Activated CD8-positive, alpha-beta memory T cell treated with anti-CD3 and anti-CD28 coated beads for 48 hours (primary cell): ENCODE measurements at regions not wholly inside any gene's neighbourhood (a gene's known extent, or its start where the extent isn't known, plus 50 kb on each side); places are given as distances from the start of the nearest gene placed in this dataset.

ENCODE experiments used
- DNase-seq, 3 experiments: peaks; one replicate each; pipeline ENCODE4 v3.0.0-alpha.2; 2020; ENCODE audit warnings: low read depth in 2 of 3, low spot score in 2 of 3

DNA sequence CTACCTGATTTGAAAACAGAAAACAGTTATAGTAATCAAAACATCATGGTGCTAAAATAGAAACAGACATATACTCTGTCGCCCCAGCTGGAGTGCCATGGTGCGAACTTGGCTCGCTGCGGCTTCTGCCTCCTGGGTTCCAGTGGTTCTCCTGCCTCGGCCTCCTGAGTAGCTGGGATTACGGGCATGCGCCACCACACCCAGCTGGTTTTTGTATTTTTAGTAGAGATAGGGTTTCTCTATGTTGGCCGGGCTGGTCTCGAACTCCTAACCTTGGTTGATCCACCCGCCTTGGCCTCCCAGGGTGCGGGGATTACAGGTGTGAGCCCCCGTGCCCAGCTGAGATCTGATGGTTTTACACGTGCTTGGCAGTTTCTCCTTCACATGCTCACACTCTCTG, 495.9 kb downstream of the ANXA1 start:
- no peak for DNase-seq

- no peak for DNase-seq
Measured at GRCh38 chr9:73649552-73649951, 497.9 kb downstream of the ANXA1 start.

- no peak for DNase-seq
Measured at GRCh38 chr9:73655363-73655762, 503.7 kb downstream of the ANXA1 start.

DNA sequence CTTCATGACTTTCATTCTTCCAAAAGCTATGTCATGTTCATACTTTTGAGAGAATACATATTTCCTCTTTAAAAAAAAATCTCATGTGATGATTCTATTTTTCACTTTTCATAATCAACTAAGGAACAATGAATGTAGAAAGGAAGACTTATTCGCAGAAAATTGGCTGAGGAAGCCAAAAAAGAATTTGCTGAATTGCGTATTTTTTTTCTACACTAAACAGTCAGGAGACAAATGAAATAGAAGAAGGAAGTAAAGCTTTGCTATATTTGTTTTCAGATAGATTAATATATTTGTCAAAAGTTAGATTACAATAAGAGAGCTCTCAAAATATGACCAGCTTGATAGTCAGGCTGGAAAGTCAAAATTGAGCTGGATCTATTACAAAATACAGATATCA, 504.2 kb downstream of the ANXA1 start:
- DNase-seq, result no peak

- DNase-seq, result no peak
Measured at GRCh38 chr9:73665253-73665652, 513.6 kb downstream of the ANXA1 start.

- no peak for DNase-seq
Measured at GRCh38 chr9:73667749-73668148, 516.1 kb downstream of the ANXA1 start.

GRCh38 chr9:73680831-73681230, 529.2 kb downstream of the ANXA1 start:
- no peak for DNase-seq

GRCh38 chr9:73682789-73683188, 531.1 kb downstream of the ANXA1 start:
- no peak for DNase-seq

DNA sequence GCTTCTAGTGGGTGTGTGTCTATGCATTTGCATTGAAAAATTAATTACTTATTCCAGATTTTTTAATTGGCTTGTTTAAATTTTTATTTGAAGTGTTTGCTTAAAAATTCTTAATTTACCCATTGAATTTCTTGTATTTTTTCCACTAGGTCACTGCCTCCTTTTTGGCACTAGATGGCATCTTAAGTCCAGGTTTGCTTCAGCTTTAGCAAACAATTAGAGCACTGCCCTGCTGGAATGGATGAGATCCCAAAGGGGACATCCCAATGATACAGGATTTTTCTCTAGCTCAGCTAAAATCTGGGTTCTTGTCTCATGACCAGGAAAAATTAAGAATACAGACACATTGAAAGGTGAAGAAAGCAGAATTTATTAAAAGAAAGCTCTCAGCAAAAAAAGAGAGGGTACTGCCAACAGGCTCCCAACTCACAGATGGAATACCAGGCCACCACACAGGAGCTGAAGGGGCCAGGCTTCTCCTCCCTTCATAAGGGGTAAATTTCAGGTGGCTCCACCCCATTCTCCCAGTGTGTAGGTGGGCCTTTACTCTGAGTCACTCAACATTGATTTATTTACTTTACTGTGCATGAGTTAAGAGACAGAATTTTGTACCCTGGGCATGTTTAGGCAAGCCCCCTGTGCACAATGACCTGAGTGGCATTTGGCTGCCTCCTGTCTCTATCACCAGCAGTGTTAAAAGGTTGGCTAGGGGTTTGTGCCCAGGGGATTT, 532.4 kb downstream of the ANXA1 start:
- no peak for DNase-seq

- DNase-seq, result no peak
Measured at GRCh38 chr9:73684601-73685000, 532.9 kb downstream of the ANXA1 start.

- no peak for DNase-seq
Measured at GRCh38 chr9:73685786-73686185, 534.1 kb downstream of the ANXA1 start.

- no peak for DNase-seq
Measured at GRCh38 chr9:73689051-73689870, 537.6 kb downstream of the ANXA1 start.

DNA sequence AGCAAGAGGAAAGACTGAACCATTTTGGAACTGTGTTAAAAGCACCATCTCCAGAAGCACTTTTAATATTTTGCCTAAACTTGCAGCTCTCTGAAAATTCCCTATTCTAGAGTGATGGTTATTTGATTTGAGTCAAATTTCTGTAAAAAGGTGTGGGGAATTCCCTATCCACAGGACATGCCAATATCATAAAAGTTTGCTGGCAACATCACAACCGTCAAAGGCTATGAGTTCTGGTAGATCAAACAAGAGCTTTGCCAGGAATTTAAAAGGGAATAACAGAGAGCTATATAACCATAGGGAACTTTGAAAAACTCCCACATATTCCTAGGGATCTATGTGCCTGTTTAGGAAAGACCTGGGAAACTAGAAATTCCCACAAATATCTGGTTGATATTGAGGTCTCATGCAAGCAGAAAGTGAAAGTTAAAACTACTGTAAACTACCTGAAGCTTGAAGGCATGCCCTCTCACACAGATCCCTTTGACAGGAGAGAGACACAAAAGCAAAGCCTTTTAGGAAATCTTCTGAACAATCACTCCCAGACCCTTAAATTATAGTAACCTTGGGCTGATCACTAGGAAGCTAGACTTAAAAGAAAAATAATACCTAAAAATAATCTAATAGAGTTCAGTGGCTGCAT, 549.9 kb downstream of the ANXA1 start:
- DNase-seq, result no peak

- no peak for DNase-seq
Measured at GRCh38 chr9:73714294-73714693, 562.6 kb downstream of the ANXA1 start.

DNA sequence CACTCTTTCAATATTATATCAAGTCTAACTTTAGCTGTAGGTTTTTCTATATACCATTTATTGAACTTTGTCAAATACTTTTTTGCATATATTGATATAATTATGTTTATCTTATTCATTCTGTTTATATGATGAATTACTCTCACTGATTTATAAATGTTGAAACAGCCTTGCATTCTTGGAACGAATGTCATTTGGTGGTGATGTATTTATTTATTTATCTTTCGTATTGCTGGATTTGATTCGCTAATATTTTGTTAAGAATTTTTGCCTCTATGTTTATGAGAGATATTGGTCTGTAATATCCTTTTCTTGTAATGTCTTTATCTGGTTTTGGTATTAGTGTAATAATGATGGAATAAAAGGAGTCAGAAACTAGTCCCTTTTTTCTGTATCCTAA, 563.9 kb downstream of the ANXA1 start:
- DNase-seq, result no peak

GRCh38 chr9:73719660-73720059, 568.0 kb downstream of the ANXA1 start:
- no peak for DNase-seq

GRCh38 chr9:73720601-73721000, 568.9 kb downstream of the ANXA1 start:
- no peak for DNase-seq

- no peak for DNase-seq
Measured at GRCh38 chr9:73736270-73736669, 584.6 kb downstream of the ANXA1 start.

- DNase-seq, result no peak
Measured at GRCh38 chr9:73738741-73739530, 587.3 kb downstream of the ANXA1 start.

DNA sequence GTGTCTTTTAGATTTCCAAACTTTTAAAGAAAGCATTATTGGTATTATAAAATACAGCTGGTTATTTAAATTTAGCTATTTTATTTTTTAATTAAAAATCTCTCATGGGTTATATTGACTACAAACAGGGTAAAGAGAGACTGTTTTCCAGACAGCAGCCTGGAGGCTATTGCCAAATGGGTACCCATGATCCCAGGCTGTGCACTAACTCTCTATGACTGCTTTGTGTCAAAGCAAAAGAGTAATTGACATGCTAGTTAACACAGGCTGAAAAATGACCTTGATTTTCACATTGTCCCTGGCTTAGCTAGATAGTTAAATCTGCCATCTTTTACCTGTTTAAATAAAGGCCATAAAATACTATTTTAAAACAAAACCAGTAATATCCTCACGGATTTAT, 589.7 kb downstream of the ANXA1 start:
- DNase-seq, result no peak

DNA sequence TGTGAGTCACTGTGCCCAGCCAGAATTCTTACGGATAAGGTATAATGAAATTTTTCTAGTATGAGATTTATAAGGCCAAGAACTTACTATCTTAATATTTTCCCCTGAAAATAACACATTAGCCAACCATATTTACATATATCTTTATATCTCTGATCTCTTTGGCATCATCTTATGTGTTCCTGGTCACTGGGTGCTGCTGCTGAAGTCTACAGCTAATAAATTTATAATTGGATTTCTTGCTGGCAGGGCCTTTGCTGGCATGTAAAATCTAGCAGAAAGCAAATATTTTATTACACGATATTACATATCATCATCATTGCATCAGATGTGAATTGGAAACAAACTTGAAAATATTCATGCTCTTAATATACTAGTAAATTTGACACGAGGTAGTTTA, 590.7 kb downstream of the ANXA1 start:
- DNase-seq, result no peak
